ENCODE measurements at regions not wholly inside any gene's neighbourhood (a gene's known extent, or its start where the extent isn't known, plus 50 kb on each side); places are given as distances from the start of the nearest gene placed in this dataset.

DNA sequence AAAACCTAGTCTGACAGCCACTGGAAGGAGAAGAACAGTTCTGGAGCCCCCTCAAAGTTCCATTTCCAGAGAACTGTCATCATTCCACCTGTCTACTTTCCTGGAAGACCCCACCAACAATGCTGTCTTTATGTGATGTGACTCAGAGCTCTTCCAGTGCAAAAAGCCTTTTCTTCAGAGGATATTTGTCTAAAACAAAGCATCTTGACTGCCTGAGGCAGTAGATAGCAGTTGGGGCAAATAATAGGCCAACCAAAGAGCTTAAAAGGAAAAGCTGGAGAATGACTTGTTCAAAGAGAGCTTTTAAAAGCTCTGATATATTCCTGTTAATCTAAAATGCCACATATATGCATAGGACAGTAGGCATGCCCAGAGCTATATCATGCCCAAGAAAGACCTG lies 62.6 kb downstream of the MIS18A start:
- H3K9me3 Mint-ChIP-seq: peaks cover 0 to 32% (median 10%) of the 10 kb centered on the region in 11 donors
- ATAC-seq (no peak), DNase-seq (no peak)
- intact Hi-C loops (cut with micrococcal nuclease): no loop called here
- Histone ChIP-seq H3K27ac (ENCODE audit: low read depth, low read length) (no peak overlapping the region), H3K27me3 (ENCODE audit: control insufficient read depth in 2 of 2, insufficient read depth in 2 of 2, low read length in 2 of 2) (peaks cover 0 to 5% of the 10 kb centered on the region in 2 donors), H3K9me3 (ENCODE audit: control insufficient read depth in 2 of 3, low read length in 3 of 3) (peaks cover 0 to 3% (median 0%) of the 10 kb centered on the region in 3 experiments), H3K4me3 (ENCODE audit: low read length) (no peak overlapping the region), H3K36me3 (ENCODE audit: control insufficient read depth in 2 of 3, insufficient read depth in 3 of 3, low read length in 3 of 3) (no peaks in the 10 kb centered on the region), H3K4me1 (ENCODE audit: control insufficient read depth in 2 of 2, insufficient read depth in 2 of 2, low read length in 2 of 2) (no peaks in the 10 kb centered on the region)
- peaks cover 0 to 24% (median 6%) of the 10 kb centered on the region in 5 donors for H3K36me3 Mint-ChIP-seq
- POLR2A ChIA-PET: no interaction called here
- H3K27me3 Mint-ChIP-seq: peaks cover 2 to 31% (median 15%) of the 10 kb centered on the region in 5 donors
- no peak overlapping the region for H3K4me3 Mint-ChIP-seq
- no peaks in the 10 kb centered on the region for H3K4me1 Mint-ChIP-seq
- no peak overlapping the region for H3K27ac Mint-ChIP-seq
- CTCF ChIA-PET: no interaction called here

DNA sequence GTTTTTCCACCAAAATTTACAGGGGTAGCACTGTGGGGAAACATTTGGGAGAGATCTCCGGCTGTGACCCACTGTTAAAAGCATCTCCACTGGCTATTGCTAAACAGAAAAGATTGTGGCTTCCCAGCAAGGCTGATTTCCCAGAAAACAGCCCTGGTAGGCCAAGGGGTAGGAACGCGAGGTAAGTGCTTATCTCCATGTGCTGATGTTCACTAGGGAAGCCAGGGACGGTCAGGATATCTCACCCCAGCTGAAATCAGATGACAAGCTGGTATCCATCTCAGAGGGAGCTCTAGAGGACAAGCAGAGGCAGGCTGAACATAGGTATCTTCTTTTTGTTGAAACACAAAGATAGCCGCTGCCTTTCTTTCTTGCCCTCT lies 63.6 kb downstream of the MIS18A start:
- no peaks in the 10 kb centered on the region for H3K4me1 ChIP-seq (ENCODE audit: control insufficient read depth in 2 of 2, insufficient read depth in 2 of 2, low read length in 2 of 2)
- DNase-seq: no peak
- intact Hi-C loops (cut with micrococcal nuclease): no loop called here
- ATAC-seq: no peak
- H3K27ac ChIP-seq (ENCODE audit: low read depth, low read length): no peak overlapping the region
- Mint-ChIP-seq H3K36me3 (peaks cover 0 to 24% (median 0%) of the 10 kb centered on the region in 5 donors), H3K27me3 (peaks cover 2 to 31% (median 15%) of the 10 kb centered on the region in 5 donors), H3K27ac (no peak overlapping the region), H3K4me1 (no peaks in the 10 kb centered on the region), H3K4me3 (no peak overlapping the region), H3K9me3 (peaks cover 0 to 22% (median 2%) of the 10 kb centered on the region in 11 donors)
- no peaks in the 10 kb centered on the region for H3K36me3 ChIP-seq (ENCODE audit: control insufficient read depth in 2 of 3, insufficient read depth in 3 of 3, low read length in 3 of 3)
- ChIA-PET POLR2A (no interaction called here), CTCF (no interaction called here)
- H3K9me3 ChIP-seq (ENCODE audit: control insufficient read depth in 2 of 3, low read length in 3 of 3): peaks cover 0 to 3% (median 0%) of the 10 kb centered on the region in 3 experiments
- peaks cover 0 to 5% of the 10 kb centered on the region in 2 donors for H3K27me3 ChIP-seq (ENCODE audit: control insufficient read depth in 2 of 2, insufficient read depth in 2 of 2, low read length in 2 of 2)
- no peak overlapping the region for H3K4me3 ChIP-seq (ENCODE audit: low read length)

DNA sequence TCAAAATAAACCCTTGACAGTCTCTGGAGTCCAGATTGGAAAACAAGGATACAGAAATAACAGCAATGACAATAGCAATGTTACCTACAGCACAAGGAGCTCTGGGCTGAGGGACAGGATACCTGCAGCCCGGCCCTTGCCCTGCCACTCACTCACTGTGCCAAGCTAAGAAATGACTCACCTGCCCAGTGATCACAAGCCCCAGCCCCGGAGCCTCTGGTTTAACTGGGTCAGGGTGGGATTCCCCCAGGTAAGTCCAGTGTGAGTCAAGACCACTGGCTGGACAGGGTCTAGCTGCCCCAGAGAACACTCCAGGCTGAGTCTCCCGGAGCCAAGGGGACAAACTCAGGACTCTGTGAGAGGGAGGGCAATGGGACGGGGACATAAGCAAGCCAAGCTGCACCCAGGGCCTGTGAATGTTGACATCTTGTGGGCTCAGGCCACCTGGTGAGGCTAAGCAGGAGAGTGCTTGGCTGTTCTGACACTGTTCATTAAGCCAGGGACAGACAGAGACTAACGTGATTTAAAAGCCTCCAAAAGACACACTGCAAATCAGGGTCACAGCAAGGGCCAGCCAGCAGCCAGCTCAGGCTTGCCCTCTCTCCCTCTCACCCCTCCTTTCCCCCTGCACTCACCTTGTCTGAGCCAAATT lies 64.1 kb downstream of the MIS18A start:
- DNase-seq (no peak), ATAC-seq (no peak)
- ChIA-PET POLR2A (no interaction called here), CTCF (no interaction called here)
- H3K9me3 ChIP-seq (ENCODE audit: control insufficient read depth in 2 of 3, low read length in 3 of 3): peaks cover 0 to 3% (median 0%) of the 10 kb centered on the region in 3 experiments
- no peak overlapping the region for H3K4me3 ChIP-seq (ENCODE audit: low read length)
- Mint-ChIP-seq H3K4me1 (no peaks in the 10 kb centered on the region), H3K27me3 (peaks cover 2 to 27% (median 15%) of the 10 kb centered on the region in 5 donors), H3K27ac (no peak overlapping the region), H3K4me3 (no peak overlapping the region), H3K9me3 (peaks cover 0 to 18% (median under 1%) of the 10 kb centered on the region in 11 donors), H3K36me3 (peaks cover 0 to 24% (median 0%) of the 10 kb centered on the region in 5 donors)
- intact Hi-C loops (cut with micrococcal nuclease): no loop called here
- H3K4me1 ChIP-seq (ENCODE audit: control insufficient read depth in 2 of 2, insufficient read depth in 2 of 2, low read length in 2 of 2): no peaks in the 10 kb centered on the region
- no peaks in the 10 kb centered on the region for H3K36me3 ChIP-seq (ENCODE audit: control insufficient read depth in 2 of 3, insufficient read depth in 3 of 3, low read length in 3 of 3)
- no peak overlapping the region for H3K27ac ChIP-seq (ENCODE audit: low read depth, low read length)
- H3K27me3 ChIP-seq (ENCODE audit: control insufficient read depth in 2 of 2, insufficient read depth in 2 of 2, low read length in 2 of 2): peaks cover 0 to 5% of the 10 kb centered on the region in 2 donors

DNA sequence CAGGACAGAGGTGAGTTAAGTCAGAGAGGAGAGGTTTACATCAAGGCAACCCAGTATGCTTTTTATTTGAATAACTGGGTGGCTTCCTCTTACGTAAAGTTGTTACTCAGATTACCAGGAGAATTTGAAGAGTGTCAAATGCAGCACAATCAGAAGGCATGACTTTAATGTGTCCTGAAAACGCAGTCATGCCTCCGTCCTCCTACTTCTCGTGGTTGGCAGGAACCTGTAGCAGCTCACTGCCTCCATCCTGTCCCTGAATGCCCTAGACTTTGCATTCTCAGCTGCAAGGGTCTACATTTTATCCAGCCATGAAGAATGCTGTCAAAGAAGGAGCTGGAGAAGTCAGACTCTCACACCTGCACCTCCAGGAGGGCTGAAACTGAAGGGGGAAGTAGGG lies 66.7 kb downstream of the MIS18A start:
- no peaks in the 10 kb centered on the region for H3K4me1 ChIP-seq (ENCODE audit: control insufficient read depth in 2 of 2, insufficient read depth in 2 of 2, low read length in 2 of 2)
- Mint-ChIP-seq H3K27me3 (peaks cover 0 to 14% (median 4%) of the 10 kb centered on the region in 5 donors), H3K36me3 (peaks cover 0 to 19% (median 0%) of the 10 kb centered on the region in 5 donors), H3K9me3 (peaks cover 0 to 12% (median under 1%) of the 10 kb centered on the region in 11 donors), H3K4me3 (no peak overlapping the region), H3K4me1 (no peaks in the 10 kb centered on the region), H3K27ac (no peak overlapping the region)
- H3K27ac ChIP-seq (ENCODE audit: low read depth, low read length): no peak overlapping the region
- peaks cover 0 to 5% of the 10 kb centered on the region in 2 donors for H3K27me3 ChIP-seq (ENCODE audit: control insufficient read depth in 2 of 2, insufficient read depth in 2 of 2, low read length in 2 of 2)
- H3K9me3 ChIP-seq (ENCODE audit: control insufficient read depth in 2 of 3, low read length in 3 of 3): peaks cover 0 to 3% (median 0%) of the 10 kb centered on the region in 3 experiments
- H3K4me3 ChIP-seq (ENCODE audit: low read length): no peak overlapping the region
- ChIA-PET CTCF (no interaction called here), POLR2A (no interaction called here)
- DNase-seq (no peak), ATAC-seq (no peak)
- intact Hi-C loops (cut with micrococcal nuclease): no loop called here
- H3K36me3 ChIP-seq (ENCODE audit: control insufficient read depth in 2 of 3, insufficient read depth in 3 of 3, low read length in 3 of 3): no peaks in the 10 kb centered on the region

DNA sequence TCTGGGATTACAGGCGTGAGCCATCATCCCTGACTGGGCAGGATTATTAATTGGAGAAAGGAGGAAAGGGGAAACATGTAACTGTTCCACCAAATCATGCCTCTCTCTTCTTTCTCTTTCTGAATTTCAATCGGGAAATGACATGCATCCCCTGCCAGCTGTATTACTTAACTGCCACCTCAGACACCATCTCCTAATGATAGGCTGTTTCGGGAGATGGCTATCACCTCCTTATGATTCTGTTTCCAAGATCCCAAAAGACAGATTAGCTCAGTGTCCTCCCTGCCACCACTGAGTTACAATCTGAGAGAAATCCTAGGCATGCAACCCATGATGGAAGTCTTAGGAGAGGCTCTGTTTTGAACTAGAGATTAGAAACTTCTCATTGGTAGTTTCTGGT lies 67.5 kb downstream of the MIS18A start:
- Histone ChIP-seq H3K36me3 (ENCODE audit: control insufficient read depth in 2 of 3, insufficient read depth in 3 of 3, low read length in 3 of 3) (no peaks in the 10 kb centered on the region), H3K27ac (ENCODE audit: low read depth, low read length) (no peak overlapping the region), H3K9me3 (ENCODE audit: control insufficient read depth in 2 of 3, low read length in 3 of 3) (peaks cover 0 to 3% (median 0%) of the 10 kb centered on the region in 3 experiments), H3K27me3 (ENCODE audit: control insufficient read depth in 2 of 2, insufficient read depth in 2 of 2, low read length in 2 of 2) (peaks cover 0 to 5% of the 10 kb centered on the region in 2 donors), H3K4me3 (ENCODE audit: low read length) (no peak overlapping the region), H3K4me1 (ENCODE audit: control insufficient read depth in 2 of 2, insufficient read depth in 2 of 2, low read length in 2 of 2) (no peaks in the 10 kb centered on the region)
- DNase-seq (no peak), ATAC-seq (no peak)
- peaks cover 0 to 9% (median 4%) of the 10 kb centered on the region in 5 donors for H3K27me3 Mint-ChIP-seq
- ChIA-PET CTCF (no interaction called here), POLR2A (no interaction called here)
- H3K9me3 Mint-ChIP-seq: peaks cover 0 to 12% (median 0%) of the 10 kb centered on the region in 11 donors
- H3K36me3 Mint-ChIP-seq: peaks cover 0 to 18% (median 0%) of the 10 kb centered on the region in 5 donors
- no peaks in the 10 kb centered on the region for H3K4me1 Mint-ChIP-seq
- H3K4me3 Mint-ChIP-seq: no peak overlapping the region
- H3K27ac Mint-ChIP-seq: no peak overlapping the region
- intact Hi-C loops (cut with micrococcal nuclease): no loop called here

DNA sequence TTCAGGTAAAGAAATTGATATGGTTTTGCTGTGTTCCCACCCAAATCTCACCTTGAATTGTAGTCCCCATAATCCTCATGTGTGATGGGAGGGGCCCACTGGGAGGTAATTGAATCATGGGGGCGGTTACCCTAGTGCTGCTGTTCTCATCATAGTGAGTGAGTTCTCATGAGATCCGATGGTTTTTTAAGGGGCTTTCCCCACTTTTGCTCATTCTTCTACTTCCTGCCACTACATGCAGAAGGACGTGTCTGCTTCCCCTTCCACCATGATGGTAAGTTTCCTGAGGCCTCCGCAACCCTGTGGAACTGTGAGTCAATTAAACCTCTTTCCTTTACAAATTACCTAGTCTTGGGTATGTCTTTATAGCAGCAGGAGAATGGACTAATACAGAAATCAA lies 69.3 kb downstream of the MIS18A start:
- ChIA-PET POLR2A (no interaction called here), CTCF (no interaction called here)
- ATAC-seq (no peak), DNase-seq (no peak)
- Histone ChIP-seq H3K9me3 (ENCODE audit: control insufficient read depth in 2 of 3, low read length in 3 of 3) (peaks cover 0 to 3% (median 0%) of the 10 kb centered on the region in 3 experiments), H3K27me3 (ENCODE audit: control insufficient read depth in 2 of 2, insufficient read depth in 2 of 2, low read length in 2 of 2) (peaks cover 0 to 5% of the 10 kb centered on the region in 2 donors), H3K4me1 (ENCODE audit: control insufficient read depth in 2 of 2, insufficient read depth in 2 of 2, low read length in 2 of 2) (no peaks in the 10 kb centered on the region), H3K27ac (ENCODE audit: low read depth, low read length) (no peak overlapping the region), H3K36me3 (ENCODE audit: control insufficient read depth in 2 of 3, insufficient read depth in 3 of 3, low read length in 3 of 3) (no peaks in the 10 kb centered on the region), H3K4me3 (ENCODE audit: low read length) (no peak overlapping the region)
- intact Hi-C loops (cut with micrococcal nuclease): no loop called here
- Mint-ChIP-seq H3K27me3 (no peaks in the 10 kb centered on the region), H3K27ac (no peak overlapping the region), H3K9me3 (peaks cover 0 to 18% (median 2%) of the 10 kb centered on the region in 11 donors), H3K4me1 (no peaks in the 10 kb centered on the region), H3K36me3 (peaks cover 0 to 10% (median 0%) of the 10 kb centered on the region in 5 donors), H3K4me3 (no peak overlapping the region)

DNA sequence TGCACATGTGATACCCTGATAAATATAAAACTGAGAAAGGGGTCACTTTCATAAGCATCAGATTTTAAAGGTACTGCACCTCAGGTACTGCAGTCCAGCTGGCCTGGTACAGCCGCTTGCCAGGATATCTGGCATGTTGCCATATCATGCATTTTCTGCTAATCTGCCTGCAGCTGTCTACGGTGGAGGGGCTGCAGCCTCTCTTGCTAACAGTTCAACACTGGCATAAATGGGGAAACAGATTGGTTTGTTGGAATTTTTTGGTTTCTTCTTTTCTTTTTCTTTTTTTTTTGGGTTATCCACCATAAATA lies 71.5 kb downstream of the MIS18A start:
- ChIA-PET CTCF (no interaction called here), POLR2A (no interaction called here)
- H3K9me3 Mint-ChIP-seq: peaks cover 0 to 16% (median 4%) of the 10 kb centered on the region in 11 donors
- Histone ChIP-seq H3K4me3 (ENCODE audit: low read length) (no peak overlapping the region), H3K9me3 (ENCODE audit: control insufficient read depth in 2 of 3, low read length in 3 of 3) (no peaks in the 10 kb centered on the region), H3K27me3 (ENCODE audit: control insufficient read depth in 2 of 2, insufficient read depth in 2 of 2, low read length in 2 of 2) (no peaks in the 10 kb centered on the region), H3K27ac (ENCODE audit: low read depth, low read length) (no peak overlapping the region), H3K4me1 (ENCODE audit: control insufficient read depth in 2 of 2, insufficient read depth in 2 of 2, low read length in 2 of 2) (no peaks in the 10 kb centered on the region), H3K36me3 (ENCODE audit: control insufficient read depth in 2 of 3, insufficient read depth in 3 of 3, low read length in 3 of 3) (no peaks in the 10 kb centered on the region)
- H3K36me3 Mint-ChIP-seq: peaks cover 0 to 5% (median 0%) of the 10 kb centered on the region in 5 donors
- intact Hi-C loops (cut with micrococcal nuclease): no loop called here
- DNase-seq: no peak
- no peak overlapping the region for H3K27ac Mint-ChIP-seq
- peaks cover 0 to 4% (median 0%) of the 10 kb centered on the region in 5 donors for H3K27me3 Mint-ChIP-seq
- ATAC-seq: no peak
- H3K4me3 Mint-ChIP-seq: no peak overlapping the region
- no peaks in the 10 kb centered on the region for H3K4me1 Mint-ChIP-seq
